GM12892 (cell line): ENCODE measurements at regions not wholly inside any gene's neighbourhood (a gene's known extent, or its start where the extent isn't known, plus 50 kb on each side); places are given as distances from the start of the nearest gene placed in this dataset.

Experiments
- POLR2A ChIP-seq: IDR thresholded peaks from 2 replicates; pipeline ENCODE4 v1.6.1; 2011; ENCODE audit warnings: low read depth, low read length, control low read depth
- POLR2AphosphoS5 ChIP-seq: IDR thresholded peaks from 2 replicates; pipeline ENCODE4 v1.6.1; 2011; ENCODE audit warnings: low read depth, low read length, control low read depth
- TAF1 ChIP-seq: IDR thresholded peaks from 2 replicates; pipeline ENCODE4 v1.6.1; 2011; ENCODE audit warnings: low read depth, mild to moderate bottlenecking, control low read depth, low read length, borderline replicate concordance

- no peak for TF ChIP-seq POLR2A
- no peak for TF ChIP-seq POLR2AphosphoS5
- no peak for TF ChIP-seq TAF1
Measured at GRCh38 chr13:61935710-61936109, 520.1 kb upstream of the PCDH20 start.
